ENCODE measurements at regions not wholly inside any gene's neighbourhood (a gene's known extent, or its start where the extent isn't known, plus 50 kb on each side); places are given as distances from the start of the nearest gene placed in this dataset.

GRCh38 chr2:146209842-146210275 is 1635.0 kb upstream of the ACVR2A start:
- H3K4me3 ChIP-seq (ENCODE audit: low read length): no peak overlapping the region
- no peaks in the 10 kb centered on the region for H3K36me3 ChIP-seq (ENCODE audit: control insufficient read depth, insufficient read depth, low read length)
- H3K27me3 ChIP-seq (ENCODE audit: control insufficient read depth, insufficient read depth, low read length): no peaks in the 10 kb centered on the region
- no peak overlapping the region for H3K27ac ChIP-seq (ENCODE audit: low read depth, low read length)
- H3K9ac ChIP-seq (ENCODE audit: low read length): no peak overlapping the region
- H3K4me1 ChIP-seq (ENCODE audit: control insufficient read depth, insufficient read depth, low read length): no peaks in the 10 kb centered on the region

GRCh38 chr2:146207901-146208300 is 1636.9 kb upstream of the ACVR2A start:
- no peak overlapping the region for H3K27ac ChIP-seq (ENCODE audit: low read depth, low read length)
- H3K36me3 ChIP-seq (ENCODE audit: control insufficient read depth, insufficient read depth, low read length): no peaks in the 10 kb centered on the region
- no peak overlapping the region for H3K9ac ChIP-seq (ENCODE audit: low read length)
- no peaks in the 10 kb centered on the region for H3K4me1 ChIP-seq (ENCODE audit: control insufficient read depth, insufficient read depth, low read length)
- H3K27me3 ChIP-seq (ENCODE audit: control insufficient read depth, insufficient read depth, low read length): no peaks in the 10 kb centered on the region
- no peak overlapping the region for H3K4me3 ChIP-seq (ENCODE audit: low read length)

GRCh38 chr2:146207417-146207816 is 1637.4 kb upstream of the ACVR2A start:
- H3K4me1 ChIP-seq (ENCODE audit: control insufficient read depth, insufficient read depth, low read length): no peaks in the 10 kb centered on the region
- no peak overlapping the region for H3K4me3 ChIP-seq (ENCODE audit: low read length)
- H3K27ac ChIP-seq (ENCODE audit: low read depth, low read length): no peak overlapping the region
- H3K9ac ChIP-seq (ENCODE audit: low read length): no peak overlapping the region
- H3K27me3 ChIP-seq (ENCODE audit: control insufficient read depth, insufficient read depth, low read length): no peaks in the 10 kb centered on the region
- H3K36me3 ChIP-seq (ENCODE audit: control insufficient read depth, insufficient read depth, low read length): no peaks in the 10 kb centered on the region

GRCh38 chr2:146203064-146203624 is 1641.7 kb upstream of the ACVR2A start:
- Histone ChIP-seq H3K9ac (ENCODE audit: low read length) (no peak overlapping the region), H3K27me3 (ENCODE audit: control insufficient read depth, insufficient read depth, low read length) (no peaks in the 10 kb centered on the region), H3K27ac (ENCODE audit: low read depth, low read length) (no peak overlapping the region), H3K4me3 (ENCODE audit: low read length) (no peak overlapping the region), H3K36me3 (ENCODE audit: control insufficient read depth, insufficient read depth, low read length) (no peaks in the 10 kb centered on the region), H3K4me1 (ENCODE audit: control insufficient read depth, insufficient read depth, low read length) (no peaks in the 10 kb centered on the region)

GRCh38 chr2:146193619-146194018 is 1651.2 kb upstream of the ACVR2A start:
- H3K27ac ChIP-seq (ENCODE audit: low read depth, low read length): no peak overlapping the region
- H3K27me3 ChIP-seq (ENCODE audit: control insufficient read depth, insufficient read depth, low read length): no peaks in the 10 kb centered on the region
- no peak overlapping the region for H3K4me3 ChIP-seq (ENCODE audit: low read length)
- H3K4me1 ChIP-seq (ENCODE audit: control insufficient read depth, insufficient read depth, low read length): no peaks in the 10 kb centered on the region
- H3K36me3 ChIP-seq (ENCODE audit: control insufficient read depth, insufficient read depth, low read length): no peaks in the 10 kb centered on the region
- H3K9ac ChIP-seq (ENCODE audit: low read length): no peak overlapping the region

GRCh38 chr2:146189541-146189940 is 1655.3 kb upstream of the ACVR2A start:
- Histone ChIP-seq H3K36me3 (ENCODE audit: control insufficient read depth, insufficient read depth, low read length) (no peaks in the 10 kb centered on the region), H3K9ac (ENCODE audit: low read length) (no peak overlapping the region), H3K27ac (ENCODE audit: low read depth, low read length) (no peak overlapping the region), H3K4me1 (ENCODE audit: control insufficient read depth, insufficient read depth, low read length) (no peaks in the 10 kb centered on the region), H3K4me3 (ENCODE audit: low read length) (no peak overlapping the region), H3K27me3 (ENCODE audit: control insufficient read depth, insufficient read depth, low read length) (no peaks in the 10 kb centered on the region)

- Histone ChIP-seq H3K27ac (ENCODE audit: low read depth, low read length) (no peak overlapping the region), H3K9ac (ENCODE audit: low read length) (no peak overlapping the region), H3K36me3 (ENCODE audit: control insufficient read depth, insufficient read depth, low read length) (no peaks in the 10 kb centered on the region), H3K27me3 (ENCODE audit: control insufficient read depth, insufficient read depth, low read length) (no peaks in the 10 kb centered on the region), H3K4me3 (ENCODE audit: low read length) (no peak overlapping the region), H3K4me1 (ENCODE audit: control insufficient read depth, insufficient read depth, low read length) (no peaks in the 10 kb centered on the region)
Observed at GRCh38 chr2:146173934-146174333, 1654.0 kb upstream of the ZEB2 start.

- Histone ChIP-seq H3K27me3 (ENCODE audit: control insufficient read depth, insufficient read depth, low read length) (no peaks in the 10 kb centered on the region), H3K4me3 (ENCODE audit: low read length) (no peak overlapping the region), H3K9ac (ENCODE audit: low read length) (no peak overlapping the region), H3K27ac (ENCODE audit: low read depth, low read length) (no peak overlapping the region), H3K4me1 (ENCODE audit: control insufficient read depth, insufficient read depth, low read length) (no peaks in the 10 kb centered on the region), H3K36me3 (ENCODE audit: control insufficient read depth, insufficient read depth, low read length) (no peaks in the 10 kb centered on the region)
Observed at GRCh38 chr2:146161256-146161882, 1641.5 kb upstream of the ZEB2 start.

- no peak overlapping the region for H3K4me3 ChIP-seq (ENCODE audit: low read length)
- H3K27ac ChIP-seq (ENCODE audit: low read depth, low read length): no peak overlapping the region
- no peaks in the 10 kb centered on the region for H3K36me3 ChIP-seq (ENCODE audit: control insufficient read depth, insufficient read depth, low read length)
- no peaks in the 10 kb centered on the region for H3K27me3 ChIP-seq (ENCODE audit: control insufficient read depth, insufficient read depth, low read length)
- H3K4me1 ChIP-seq (ENCODE audit: control insufficient read depth, insufficient read depth, low read length): no peaks in the 10 kb centered on the region
- no peak overlapping the region for H3K9ac ChIP-seq (ENCODE audit: low read length)
Observed at GRCh38 chr2:146158072-146158674, 1638.3 kb upstream of the ZEB2 start.

- H3K36me3 ChIP-seq (ENCODE audit: control insufficient read depth, insufficient read depth, low read length): no peaks in the 10 kb centered on the region
Observed at GRCh38 chr2:146147448-146148012, 1627.6 kb upstream of the ZEB2 start.

GRCh38 chr2:146143971-146144370 is 1624.1 kb upstream of the ZEB2 start:
- no peaks in the 10 kb centered on the region for H3K36me3 ChIP-seq (ENCODE audit: control insufficient read depth, insufficient read depth, low read length)
- H3K27ac ChIP-seq (ENCODE audit: low read depth, low read length): no peak overlapping the region
- H3K27me3 ChIP-seq (ENCODE audit: control insufficient read depth, insufficient read depth, low read length): no peaks in the 10 kb centered on the region
- no peak overlapping the region for H3K4me3 ChIP-seq (ENCODE audit: low read length)
- no peaks in the 10 kb centered on the region for H3K4me1 ChIP-seq (ENCODE audit: control insufficient read depth, insufficient read depth, low read length)
- H3K9ac ChIP-seq (ENCODE audit: low read length): no peak overlapping the region

More at GRCh38 chr2:146147448-146148012, 1627.6 kb upstream of the ZEB2 start:
- Histone ChIP-seq H3K27me3 (ENCODE audit: control insufficient read depth, insufficient read depth, low read length) (no peaks in the 10 kb centered on the region), H3K4me3 (ENCODE audit: low read length) (no peak overlapping the region), H3K9ac (ENCODE audit: low read length) (no peak overlapping the region), H3K27ac (ENCODE audit: low read depth, low read length) (no peak overlapping the region), H3K4me1 (ENCODE audit: control insufficient read depth, insufficient read depth, low read length) (no peaks in the 10 kb centered on the region)

- Histone ChIP-seq H3K9ac (ENCODE audit: low read length) (no peak overlapping the region), H3K27me3 (ENCODE audit: control insufficient read depth, insufficient read depth, low read length) (no peaks in the 10 kb centered on the region), H3K4me1 (ENCODE audit: control insufficient read depth, insufficient read depth, low read length) (no peaks in the 10 kb centered on the region), H3K27ac (ENCODE audit: low read depth, low read length) (no peak overlapping the region), H3K4me3 (ENCODE audit: low read length) (no peak overlapping the region), H3K36me3 (ENCODE audit: control insufficient read depth, insufficient read depth, low read length) (no peaks in the 10 kb centered on the region)
Observed at GRCh38 chr2:146138820-146139219, 1618.9 kb upstream of the ZEB2 start.

Data from rectal smooth muscle tissue (tissue), 1 donor.